GM19023 (cell line): ENCODE measurements at regions not wholly inside any gene's neighbourhood (a gene's known extent, or its start where the extent isn't known, plus 50 kb on each side); places are given as distances from the start of the nearest gene placed in this dataset.
"Not testable (repeated sequence)": the region's sequence is repeated elsewhere in the genome, so short reads cannot be mapped to it uniquely, and the experiment has no call there.

Experiments
- ATAC-seq: cut with Tn5 transposase; IDR thresholded peaks from one replicate; pipeline ENCODE4 v1.9.1; 2021; ENCODE audit warnings: mild to moderate bottlenecking, moderate library complexity; ENCODE audit not compliant: unreplicated experiment

GRCh38 chr3:43838009-43838758 lies 147.4 kb downstream of the ABHD5 start:
- no peak for ATAC-seq

- no peak for ATAC-seq
Measured at GRCh38 chr3:43838877-43839276, 148.1 kb downstream of the ABHD5 start.

GRCh38 chr3:43843386-43843785 lies 152.6 kb downstream of the ABHD5 start:
- no peak for ATAC-seq

GRCh38 chr3:43844757-43845156 lies 154.0 kb downstream of the ABHD5 start:
- ATAC-seq = no peak

GRCh38 chr3:43845553-43845952 lies 154.8 kb downstream of the ABHD5 start:
- not testable (repeated sequence) for ATAC-seq

GRCh38 chr3:43852066-43852465 lies 161.3 kb downstream of the ABHD5 start:
- ATAC-seq = no peak

GRCh38 chr3:43854283-43854682 lies 163.5 kb downstream of the ABHD5 start:
- no peak for ATAC-seq

- no peak for ATAC-seq
Measured at GRCh38 chr3:43854916-43855315, 164.2 kb downstream of the ABHD5 start.

GRCh38 chr3:43855674-43856299 lies 165.0 kb downstream of the ABHD5 start:
- ATAC-seq = no peak

GRCh38 chr3:43856351-43856750 lies 165.6 kb downstream of the ABHD5 start:
- no peak for ATAC-seq

- no peak for ATAC-seq
Measured at GRCh38 chr3:43856761-43857160, 166.0 kb downstream of the ABHD5 start.

- ATAC-seq = no peak
Measured at GRCh38 chr3:43857361-43858293, 166.9 kb downstream of the ABHD5 start.

- ATAC-seq = no peak
Measured at GRCh38 chr3:43858294-43858701, 167.6 kb downstream of the ABHD5 start.

GRCh38 chr3:43859766-43860165 lies 169.0 kb downstream of the ABHD5 start:
- no peak for ATAC-seq

- ATAC-seq = no peak
Measured at GRCh38 chr3:43861635-43862034, 170.9 kb downstream of the ABHD5 start.

GRCh38 chr3:43862470-43862869 lies 171.7 kb downstream of the ABHD5 start:
- no peak for ATAC-seq

GRCh38 chr3:43862992-43863805 lies 172.5 kb downstream of the ABHD5 start:
- ATAC-seq = no peak

GRCh38 chr3:43863966-43864933 lies 173.5 kb downstream of the ABHD5 start:
- ATAC-seq = no peak

- no peak for ATAC-seq
Measured at GRCh38 chr3:43865351-43865750, 174.6 kb downstream of the ABHD5 start.
